ENCODE measurements at regions not wholly inside any gene's neighbourhood (a gene's known extent, or its start where the extent isn't known, plus 50 kb on each side); places are given as distances from the start of the nearest gene placed in this dataset.

GRCh38 chr3:194279701-194280360 is 71.3 kb downstream of the CPN2 start:
- DNase-seq (ENCODE audit: low read depth, low spot score) = no peak

- no peak for DNase-seq (ENCODE audit: low read depth, low spot score)
These were observed 70.4 kb downstream of the CPN2 start for GRCh38 chr3:194280777-194281176.

GRCh38 chr3:194281306-194281705 is 69.8 kb downstream of the CPN2 start:
- DNase-seq (ENCODE audit: low read depth, low spot score) = no peak

- DNase-seq (ENCODE audit: low read depth, low spot score) = no peak
These were observed 69.4 kb downstream of the CPN2 start for GRCh38 chr3:194281766-194282165.

- DNase-seq (ENCODE audit: low read depth, low spot score) = no peak
These were observed 68.5 kb downstream of the CPN2 start for GRCh38 chr3:194282436-194283122.

- no peak for DNase-seq (ENCODE audit: low read depth, low spot score)
These were observed 67.7 kb downstream of the CPN2 start for GRCh38 chr3:194283221-194284006.

- DNase-seq (ENCODE audit: low read depth, low spot score) = no peak
These were observed 66.8 kb downstream of the CPN2 start for GRCh38 chr3:194284351-194284750.

GRCh38 chr3:194285024-194285849 is 65.9 kb downstream of the CPN2 start:
- no peak for DNase-seq (ENCODE audit: low read depth, low spot score)

GRCh38 chr3:194285850-194286197 is 65.3 kb downstream of the CPN2 start:
- DNase-seq (ENCODE audit: low read depth, low spot score) = no peak

GRCh38 chr3:194286375-194287146 is 64.6 kb downstream of the CPN2 start:
- peak; percentile 86 for DNase-seq (ENCODE audit: low read depth, low spot score)

GRCh38 chr3:194287374-194287773 is 63.8 kb downstream of the CPN2 start:
- no peak for DNase-seq (ENCODE audit: low read depth, low spot score)

GRCh38 chr3:194287977-194288706 is 63.0 kb downstream of the CPN2 start:
- no peak for DNase-seq (ENCODE audit: low read depth, low spot score)
